Stomach (tissue), 4 donors: ENCODE measurements at regions not wholly inside any gene's neighbourhood (a gene's known extent, or its start where the extent isn't known, plus 50 kb on each side); places are given as distances from the start of the nearest gene placed in this dataset.

Source experiments
- EP300 ChIP-seq: sonication (generic); formaldehyde crosslinking; IDR thresholded peaks from one replicate; pipeline ENCODE4 v1.6.1; 2017; ENCODE audit warnings: antibody characterized with exemption
- POLR2A ChIP-seq, 4 donors: fragments of 450-650 bp; IDR thresholded peaks; one replicate each; pipeline ENCODE4 v1.6.1; 2016; ENCODE audit warnings: antibody characterized with exemption in 4 of 4, control low read depth in 2 of 4, mild to moderate bottlenecking in 1 of 4, moderate library complexity in 1 of 4
- POLR2AphosphoS5 ChIP-seq, 3 donors: sonication (generic); formaldehyde crosslinking; IDR thresholded peaks; one replicate each; pipeline ENCODE4 v1.6.1; 2016; ENCODE audit warnings: antibody characterized with exemption in 3 of 3
- TF ChIP-seq, protein P1 (sequence below), 7 experiments: fragments of 450-650 bp in 4 of 7; fragments of 200-600 bp in 3 of 7; sonication (generic) in 3 of 7; IDR thresholded peaks; one replicate each; pipeline ENCODE4 v1.5.1; 2016 to 2019; ENCODE audit warnings: antibody characterized with exemption in 7 of 7, control low read depth in 2 of 7, mild to moderate bottlenecking in 1 of 7

DNA sequence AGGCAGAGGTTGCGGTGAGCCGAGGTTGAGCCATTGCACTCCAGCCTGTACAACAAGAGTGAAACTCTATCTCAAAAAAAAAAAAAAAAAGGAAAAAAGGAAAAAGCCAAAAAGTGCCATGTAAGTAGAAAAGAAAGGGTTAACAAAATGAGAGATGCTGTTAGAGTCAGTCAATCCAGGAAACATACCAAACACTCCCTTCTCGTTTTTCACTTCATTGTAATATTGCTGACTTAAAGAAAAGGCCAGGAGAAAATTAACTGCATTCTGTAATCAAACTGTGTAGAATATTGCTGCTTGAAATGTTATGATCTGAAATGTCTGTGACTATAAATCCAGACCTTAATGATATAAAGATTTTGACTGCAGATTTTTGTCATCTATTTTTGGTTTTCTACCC, 379.1 kb downstream of the ENC1 start:
- TF ChIP-seq, protein P1, sequence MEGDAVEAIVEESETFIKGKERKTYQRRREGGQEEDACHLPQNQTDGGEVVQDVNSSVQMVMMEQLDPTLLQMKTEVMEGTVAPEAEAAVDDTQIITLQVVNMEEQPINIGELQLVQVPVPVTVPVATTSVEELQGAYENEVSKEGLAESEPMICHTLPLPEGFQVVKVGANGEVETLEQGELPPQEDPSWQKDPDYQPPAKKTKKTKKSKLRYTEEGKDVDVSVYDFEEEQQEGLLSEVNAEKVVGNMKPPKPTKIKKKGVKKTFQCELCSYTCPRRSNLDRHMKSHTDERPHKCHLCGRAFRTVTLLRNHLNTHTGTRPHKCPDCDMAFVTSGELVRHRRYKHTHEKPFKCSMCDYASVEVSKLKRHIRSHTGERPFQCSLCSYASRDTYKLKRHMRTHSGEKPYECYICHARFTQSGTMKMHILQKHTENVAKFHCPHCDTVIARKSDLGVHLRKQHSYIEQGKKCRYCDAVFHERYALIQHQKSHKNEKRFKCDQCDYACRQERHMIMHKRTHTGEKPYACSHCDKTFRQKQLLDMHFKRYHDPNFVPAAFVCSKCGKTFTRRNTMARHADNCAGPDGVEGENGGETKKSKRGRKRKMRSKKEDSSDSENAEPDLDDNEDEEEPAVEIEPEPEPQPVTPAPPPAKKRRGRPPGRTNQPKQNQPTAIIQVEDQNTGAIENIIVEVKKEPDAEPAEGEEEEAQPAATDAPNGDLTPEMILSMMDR (IDR thresholded peaks at IDR 0.05), result no peak
- TF ChIP-seq POLR2AphosphoS5 (IDR thresholded peaks at IDR 0.05) (no peak), POLR2A (IDR thresholded peaks at IDR 0.05) (no peak), EP300 (no peak)
